PC-3 (cell line): ENCODE measurements at regions not wholly inside any gene's neighbourhood (a gene's known extent, or its start where the extent isn't known, plus 50 kb on each side); places are given as distances from the start of the nearest gene placed in this dataset.

Experiments used
- ATAC-seq: fragments of 200-7000 bp; cut with Tn5 transposase; 2 replicates; pipeline ENCODE4 v1.9.1; 2020; ENCODE audit warnings: mild to moderate bottlenecking, moderate library complexity
- BruUV-seq: library from RNA; stranded (reverse); fragments of 400-500 nt; replicated peaks from 2 replicates; lab custom pipeline; 2021; lab: Mats Ljungman, UMichigan
- CTCF ChIA-PET: fragments of 300-600 bp; sonication (Branson Sonifier 250); formaldehyde crosslinking; loops from one replicate; lab custom pipeline; 2022; ENCODE audit warnings: antibody characterized with exemption; lab: Charles Lee
- POLR2A ChIA-PET: fragments of 300-600 bp; sonication (Branson Sonifier 250); formaldehyde crosslinking; loops from one replicate; lab custom pipeline; 2022; ENCODE audit warnings: antibody characterized with exemption; ENCODE audit not compliant: unreplicated experiment; lab: Charles Lee
- DNase-seq: peaks from one replicate; pipeline ENCODE4 v3.0.0-alpha.2; 2015
- H2AFZ ChIP-seq: fragments of 300-600 bp; sonication (generic); 2 replicates; pipeline ENCODE4 v1.6.0; 2016; ENCODE audit warnings: antibody characterized with exemption, low read length
- H3F3A ChIP-seq: fragments of 300-600 bp; sonication (generic); one replicate; pipeline ENCODE4 v1.6.0; 2017; ENCODE audit warnings: antibody characterized with exemption, low read length, control low read depth, mild to moderate bottlenecking; ENCODE audit not compliant: unreplicated experiment
- H3K27ac ChIP-seq: fragments of 300-600 bp; sonication (generic); 2 replicates; pipeline ENCODE4 v1.5.1; 2016; ENCODE audit warnings: mild to moderate bottlenecking, low read length
- H3K27me3 ChIP-seq: fragments of 300-600 bp; sonication (generic); 2 replicates; pipeline ENCODE4 v1.6.1; 2016; ENCODE audit warnings: low read length, mixed read lengths
- H3K36me3 ChIP-seq: fragments of 300-600 bp; sonication (generic); 2 replicates; pipeline ENCODE4 v1.6.1; 2016; ENCODE audit warnings: low read depth, mixed run types, low read length, mixed read lengths
- H3K4me1 ChIP-seq: fragments of 300-600 bp; sonication (generic); 2 replicates; pipeline ENCODE4 v1.5.1; 2016; ENCODE audit warnings: low read length; ENCODE audit not compliant: insufficient read depth
- H3K4me2 ChIP-seq: fragments of 300-600 bp; sonication (generic); 2 replicates; pipeline ENCODE4 v1.6.0; 2016; ENCODE audit warnings: low read length
- H3K4me3 ChIP-seq: fragments of 300-600 bp; sonication (generic); 2 replicates; pipeline ENCODE4 v1.5.1; 2016; ENCODE audit warnings: mild to moderate bottlenecking, low read length, mixed read lengths
- H3K79me2 ChIP-seq: fragments of 300-600 bp; sonication (generic); 2 replicates; pipeline ENCODE4 v1.6.1; 2017; ENCODE audit warnings: low read length, mixed read lengths
- H3K9ac ChIP-seq: fragments of 300-600 bp; sonication (generic); 2 replicates; pipeline ENCODE4 v1.6.0; 2016; ENCODE audit warnings: mild to moderate bottlenecking, low read length
- H3K9me2 ChIP-seq: fragments of 300-600 bp; sonication (generic); replicated peaks from 2 replicates; pipeline ENCODE4 v1.6.1; 2016; ENCODE audit warnings: mixed run types, low read length, mixed read lengths
- H3K9me3 ChIP-seq: fragments of 300-600 bp; sonication (generic); 2 replicates; pipeline ENCODE4 v1.6.1; 2016; ENCODE audit warnings: low read length, mixed read lengths
- H4K20me1 ChIP-seq: fragments of 300-600 bp; sonication (generic); 2 replicates; pipeline ENCODE4 v1.6.1; 2016; ENCODE audit warnings: low read length, mixed read lengths
- CTCF ChIP-seq: fragments of 300-600 bp; sonication (generic); conservative IDR thresholded peaks from 2 replicates; pipeline ENCODE4 v1.5.1; 2017; ENCODE audit warnings: antibody characterized with exemption, low read depth, mild to moderate bottlenecking, low read length
- EZH2 ChIP-seq: fragments of 300-600 bp; sonication (generic); IDR thresholded peaks from one replicate; pipeline ENCODE4 v1.6.1; 2017; ENCODE audit warnings: antibody characterized with exemption, mild to moderate bottlenecking, low read length; ENCODE audit not compliant: unreplicated experiment
- EZH2phosphoT487 ChIP-seq: fragments of 300-600 bp; sonication (generic); IDR thresholded peaks from 2 replicates; pipeline ENCODE4 v1.6.1; 2018; ENCODE audit warnings: mild to moderate bottlenecking, antibody characterized with exemption, low read length, borderline replicate concordance
- intact Hi-C: fragments of 100-400 bp; cut with micrococcal nuclease; formaldehyde crosslinking; loops from 2 replicates; pipeline ENCODE4 v1.9.0; 2023

DNA sequence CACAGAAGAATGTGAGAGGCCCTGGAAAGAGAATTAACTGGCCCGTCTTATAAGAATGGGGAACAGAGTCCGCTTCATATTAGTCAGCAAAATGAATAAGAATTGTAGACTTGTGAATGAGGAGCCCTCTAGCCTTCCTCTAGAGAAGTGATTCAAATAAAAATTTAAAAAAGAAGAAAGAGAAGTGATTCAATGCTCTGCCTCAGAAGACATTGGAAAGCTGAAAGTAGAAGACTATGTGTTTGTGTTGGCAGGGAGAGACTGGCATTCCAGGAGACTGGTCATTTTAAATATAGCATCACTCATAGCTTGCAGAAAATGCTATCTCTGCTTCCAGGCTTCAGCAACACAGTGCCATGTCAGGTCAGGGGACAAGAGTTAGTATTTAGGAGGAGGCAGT, 190.6 kb upstream of the HS3ST3A1 start:
- CTCF ChIA-PET, result no interaction called here
- no peak for ATAC-seq

DNA sequence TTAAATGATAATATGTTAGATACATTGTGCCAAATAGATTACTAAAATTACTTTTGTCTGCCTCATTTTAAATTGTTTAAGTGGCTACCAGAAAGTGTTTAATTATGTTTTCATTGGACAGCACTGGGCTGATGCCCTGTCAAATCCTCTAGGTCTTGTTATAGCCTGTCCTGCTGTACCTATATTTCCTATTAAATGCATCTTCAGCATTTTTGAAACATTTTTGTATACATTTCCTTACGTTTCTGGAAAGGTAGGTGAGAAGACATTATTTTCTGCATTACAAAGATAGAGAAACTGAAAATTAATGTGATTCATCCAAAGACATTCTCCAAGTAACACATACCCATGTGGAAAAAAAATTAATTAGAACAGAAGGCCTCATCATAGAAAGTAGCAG, 192.2 kb upstream of the HS3ST3A1 start:
- Histone ChIP-seq H3K9me3 (no peaks in the 10 kb centered on the region; the same call in 1 of the 2 replicates), H3K27me3 (no peaks in the 10 kb centered on the region), H3K79me2 (no peaks in the 10 kb centered on the region), H3K4me3 (no peak overlapping the region), H3K9me2 (no peaks in the 10 kb centered on the region), H3K9ac (no peak overlapping the region), H3K27ac (no peak overlapping the region), H3K4me1 (no peaks in the 10 kb centered on the region), H3K36me3 (no peaks in the 10 kb centered on the region), H3F3A (no peaks in the 10 kb centered on the region), H4K20me1 (no peaks in the 10 kb centered on the region), H2AFZ (no peak overlapping the region), H3K4me2 (no peak overlapping the region)
- ATAC-seq, result no peak
- intact Hi-C loops, result no loop called here
- ChIA-PET POLR2A (no interaction called here), CTCF (no interaction called here)
- TF ChIP-seq CTCF, result no peak
- no peak for TF ChIP-seq EZH2
- TF ChIP-seq EZH2phosphoT487, result no peak
- no TSS peak for BruUV-seq
- DNase-seq, result no peak

More for the DNA sequence above, 190.6 kb upstream of the HS3ST3A1 start:
- DNase-seq, result no peak
- Histone ChIP-seq H3K4me2 (no peak overlapping the region), H3K79me2 (no peaks in the 10 kb centered on the region), H3K36me3 (no peaks in the 10 kb centered on the region), H2AFZ (no peak overlapping the region), H3K9ac (no peak overlapping the region), H3K27me3 (no peaks in the 10 kb centered on the region), H3K4me1 (no peaks in the 10 kb centered on the region), H3K4me3 (no peak overlapping the region), H3K27ac (no peak overlapping the region), H3K9me3 (no peaks in the 10 kb centered on the region; the same call in 1 of the 2 replicates), H3K9me2 (no peaks in the 10 kb centered on the region), H4K20me1 (no peaks in the 10 kb centered on the region), H3F3A (no peaks in the 10 kb centered on the region)
- no TSS peak for BruUV-seq
- POLR2A ChIA-PET, result no interaction called here
- TF ChIP-seq CTCF (no peak), EZH2phosphoT487 (no peak), EZH2 (no peak)
- intact Hi-C loops, result no loop called here

GRCh38 chr17:13797863-13798262, 196.1 kb upstream of the HS3ST3A1 start:
- TF ChIP-seq EZH2, result no peak
- TF ChIP-seq CTCF, result no peak
- no peak for TF ChIP-seq EZH2phosphoT487
- Histone ChIP-seq H3F3A (no peaks in the 10 kb centered on the region), H2AFZ (no peak overlapping the region), H3K27ac (no peak overlapping the region), H3K36me3 (no peaks in the 10 kb centered on the region), H3K27me3 (no peaks in the 10 kb centered on the region), H3K9me2 (no peaks in the 10 kb centered on the region), H3K4me2 (no peak overlapping the region), H3K79me2 (no peaks in the 10 kb centered on the region), H3K9ac (no peak overlapping the region), H4K20me1 (no peaks in the 10 kb centered on the region), H3K4me3 (no peak overlapping the region), H3K9me3 (no peaks in the 10 kb centered on the region; the same call in 1 of the 2 replicates), H3K4me1 (no peaks in the 10 kb centered on the region)
- BruUV-seq, result no TSS peak
- DNase-seq, result no peak
- ATAC-seq, result no peak
- POLR2A ChIA-PET, result no interaction called here
- intact Hi-C loops, result no loop called here
- CTCF ChIA-PET, result no interaction called here
